OCI-LY7 (cell line): ENCODE measurements at regions not wholly inside any gene's neighbourhood (a gene's known extent, or its start where the extent isn't known, plus 50 kb on each side); places are given as distances from the start of the nearest gene placed in this dataset.

ENCODE experiments used
- CTCF ChIP-seq: fragments of 200-600 bp; sonication (generic); conservative IDR thresholded peaks from 2 replicates; pipeline ENCODE4 v1.5.1; 2014; ENCODE audit warnings: mild to moderate bottlenecking, antibody characterized with exemption, low read length, moderate library complexity, mixed read lengths
- EZH2phosphoT487 ChIP-seq: fragments of 200-600 bp; sonication (generic); IDR thresholded peaks from 2 replicates; pipeline ENCODE4 v1.6.1; 2018; ENCODE audit warnings: low read depth, borderline replicate concordance, mild to moderate bottlenecking, mixed run types, antibody characterized with exemption, low read length, moderate library complexity, mixed read lengths

- TF ChIP-seq CTCF (no peak), EZH2phosphoT487 (no peak)
Measured at GRCh38 chr12:33586576-33586975, 147.0 kb upstream of the SYT10 start.
